Panc1 (cell line): ENCODE measurements at regions not wholly inside any gene's neighbourhood (a gene's known extent, or its start where the extent isn't known, plus 50 kb on each side); places are given as distances from the start of the nearest gene placed in this dataset.

ENCODE experiments used
- ATAC-seq: fragments of 200-7000 bp; cut with Tn5 transposase; 2 replicates; pipeline ENCODE4 v1.9.1; 2020; ENCODE audit warnings: mild to moderate bottlenecking, moderate library complexity
- BruUV-seq: library from RNA; stranded (reverse); fragments of 400-500 nt; replicated peaks from 2 replicates; lab custom pipeline; 2021; lab: Mats Ljungman, UMichigan
- CTCF ChIA-PET: fragments of 300-600 bp; sonication (Branson Sonifier 250); formaldehyde crosslinking; loops from one replicate; lab custom pipeline; 2022; ENCODE audit warnings: antibody characterized with exemption; lab: Charles Lee
- POLR2A ChIA-PET: fragments of 300-600 bp; sonication (Branson Sonifier 250); formaldehyde crosslinking; loops from one replicate; lab custom pipeline; 2022; ENCODE audit warnings: antibody characterized with exemption; lab: Charles Lee
- DNase-seq: peaks from one replicate; pipeline ENCODE4 v3.0.0-alpha.2; 2010; ENCODE audit warnings: low read depth, low spot score
- H3K27ac ChIP-seq: 2 replicates; pipeline ENCODE4 v1.5.1; 2011; ENCODE audit warnings: mild to moderate bottlenecking, low read length, inconsistent platforms
- H3K27me3 ChIP-seq: fragments of 200-500 bp; sonication (Bioruptor generic); 2 replicates; pipeline ENCODE4 v1.6.0; 2014; ENCODE audit warnings: low read length, inconsistent platforms; ENCODE audit not compliant: control insufficient read depth, insufficient read depth
- H3K36me3 ChIP-seq: fragments of 200-500 bp; sonication (Bioruptor generic); 2 replicates; pipeline ENCODE4 v1.5.1; 2014; ENCODE audit warnings: inconsistent platforms, mild to moderate bottlenecking, low read length, moderate library complexity; ENCODE audit not compliant: control insufficient read depth, insufficient read depth
- H3K4me1 ChIP-seq: 2 replicates; pipeline ENCODE4 v1.5.1; 2011; ENCODE audit warnings: inconsistent platforms, mild to moderate bottlenecking, low read length, moderate library complexity; ENCODE audit not compliant: control insufficient read depth, insufficient read depth
- H3K4me3 ChIP-seq, 2 experiments: 2 replicates each; pipeline ENCODE4 v1.5.1; 2011 to 2012; ENCODE audit warnings: low read depth in 2 of 2, low read length in 2 of 2, mild to moderate bottlenecking in 2 of 2, inconsistent platforms in 1 of 2, moderate library complexity in 1 of 2
- H3K9me3 ChIP-seq: fragments of 200-500 bp; sonication (Bioruptor generic); 2 replicates; pipeline ENCODE4 v1.5.1; 2014; ENCODE audit warnings: low read depth, mild to moderate bottlenecking, inconsistent platforms, low read length, moderate library complexity; ENCODE audit not compliant: control insufficient read depth, insufficient read depth
- POLR2AphosphoS5 ChIP-seq: IDR thresholded peaks from 2 replicates; pipeline ENCODE4 v1.6.1; 2012; ENCODE audit warnings: mild to moderate bottlenecking, low read depth, low read length, moderate library complexity
- SIN3A ChIP-seq: IDR thresholded peaks from 2 replicates; pipeline ENCODE4 v1.6.1; 2012; ENCODE audit warnings: low read depth, mild to moderate bottlenecking, low read length, moderate library complexity, borderline replicate concordance; ENCODE audit not compliant: insufficient read depth
- TCF7L2 ChIP-seq: IDR thresholded peaks from 2 replicates; pipeline ENCODE4 v1.6.1; 2011; ENCODE audit warnings: mild to moderate bottlenecking, low read depth, low read length, inconsistent platforms
- in situ Hi-C: cut with HindIII; loops from 2 replicates; pipeline ENCODE4 v1.10.0; 2016; ENCODE audit warnings: low sequenced_read_pairs, low pct_unique_long_range_greater_than_20kb
- intact Hi-C: fragments of 100-400 bp; cut with micrococcal nuclease; formaldehyde crosslinking; loops from one replicate; pipeline ENCODE4 v1.10.0; 2022; ENCODE audit not compliant: unreplicated experiment
- TF ChIP-seq, protein P1 (sequence below), 2 experiments: IDR thresholded peaks; 2 replicates each; pipeline ENCODE4 v1.6.1; 2011 to 2012; ENCODE audit warnings: low read depth in 2 of 2, control low read depth in 1 of 2, low read length in 1 of 2, mild to moderate bottlenecking in 1 of 2, moderate library complexity in 1 of 2; ENCODE audit not compliant: insufficient read depth in 1 of 2
- TF ChIP-seq, protein P2 (sequence below): fragments of 450-650 bp; IDR thresholded peaks from 2 replicates; pipeline ENCODE4 v1.5.1; 2017; ENCODE audit warnings: mild to moderate bottlenecking

DNA sequence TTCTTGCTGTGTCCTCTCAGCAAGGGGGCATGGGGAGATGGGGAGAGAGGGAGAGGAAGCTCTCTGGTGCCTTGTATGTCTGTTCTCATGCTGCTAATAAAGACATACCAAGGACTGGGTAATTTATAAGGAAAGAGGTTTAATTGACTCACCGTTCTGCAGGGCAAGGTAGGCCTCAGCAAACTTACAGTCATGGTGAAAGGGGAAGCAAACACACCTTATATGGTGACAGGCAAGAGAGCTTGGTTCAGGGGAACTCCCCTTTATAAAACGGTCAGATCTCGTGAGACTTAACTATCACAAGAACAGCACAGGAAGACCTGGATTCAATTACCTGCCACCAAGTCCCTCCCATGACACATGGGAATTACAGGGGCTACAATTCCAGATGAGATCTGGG lies 464.7 kb upstream of the CELF2 start:
- no peak for TF ChIP-seq SIN3A
- TF ChIP-seq, protein P1, sequence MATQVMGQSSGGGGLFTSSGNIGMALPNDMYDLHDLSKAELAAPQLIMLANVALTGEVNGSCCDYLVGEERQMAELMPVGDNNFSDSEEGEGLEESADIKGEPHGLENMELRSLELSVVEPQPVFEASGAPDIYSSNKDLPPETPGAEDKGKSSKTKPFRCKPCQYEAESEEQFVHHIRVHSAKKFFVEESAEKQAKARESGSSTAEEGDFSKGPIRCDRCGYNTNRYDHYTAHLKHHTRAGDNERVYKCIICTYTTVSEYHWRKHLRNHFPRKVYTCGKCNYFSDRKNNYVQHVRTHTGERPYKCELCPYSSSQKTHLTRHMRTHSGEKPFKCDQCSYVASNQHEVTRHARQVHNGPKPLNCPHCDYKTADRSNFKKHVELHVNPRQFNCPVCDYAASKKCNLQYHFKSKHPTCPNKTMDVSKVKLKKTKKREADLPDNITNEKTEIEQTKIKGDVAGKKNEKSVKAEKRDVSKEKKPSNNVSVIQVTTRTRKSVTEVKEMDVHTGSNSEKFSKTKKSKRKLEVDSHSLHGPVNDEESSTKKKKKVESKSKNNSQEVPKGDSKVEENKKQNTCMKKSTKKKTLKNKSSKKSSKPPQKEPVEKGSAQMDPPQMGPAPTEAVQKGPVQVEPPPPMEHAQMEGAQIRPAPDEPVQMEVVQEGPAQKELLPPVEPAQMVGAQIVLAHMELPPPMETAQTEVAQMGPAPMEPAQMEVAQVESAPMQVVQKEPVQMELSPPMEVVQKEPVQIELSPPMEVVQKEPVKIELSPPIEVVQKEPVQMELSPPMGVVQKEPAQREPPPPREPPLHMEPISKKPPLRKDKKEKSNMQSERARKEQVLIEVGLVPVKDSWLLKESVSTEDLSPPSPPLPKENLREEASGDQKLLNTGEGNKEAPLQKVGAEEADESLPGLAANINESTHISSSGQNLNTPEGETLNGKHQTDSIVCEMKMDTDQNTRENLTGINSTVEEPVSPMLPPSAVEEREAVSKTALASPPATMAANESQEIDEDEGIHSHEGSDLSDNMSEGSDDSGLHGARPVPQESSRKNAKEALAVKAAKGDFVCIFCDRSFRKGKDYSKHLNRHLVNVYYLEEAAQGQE (IDR thresholded peaks at IDR 0.05; ENCODE audit: insufficient read depth in 1 of 2, low read depth in 2 of 2, low read length in 1 of 2), result no peak
- TF ChIP-seq, protein P2, sequence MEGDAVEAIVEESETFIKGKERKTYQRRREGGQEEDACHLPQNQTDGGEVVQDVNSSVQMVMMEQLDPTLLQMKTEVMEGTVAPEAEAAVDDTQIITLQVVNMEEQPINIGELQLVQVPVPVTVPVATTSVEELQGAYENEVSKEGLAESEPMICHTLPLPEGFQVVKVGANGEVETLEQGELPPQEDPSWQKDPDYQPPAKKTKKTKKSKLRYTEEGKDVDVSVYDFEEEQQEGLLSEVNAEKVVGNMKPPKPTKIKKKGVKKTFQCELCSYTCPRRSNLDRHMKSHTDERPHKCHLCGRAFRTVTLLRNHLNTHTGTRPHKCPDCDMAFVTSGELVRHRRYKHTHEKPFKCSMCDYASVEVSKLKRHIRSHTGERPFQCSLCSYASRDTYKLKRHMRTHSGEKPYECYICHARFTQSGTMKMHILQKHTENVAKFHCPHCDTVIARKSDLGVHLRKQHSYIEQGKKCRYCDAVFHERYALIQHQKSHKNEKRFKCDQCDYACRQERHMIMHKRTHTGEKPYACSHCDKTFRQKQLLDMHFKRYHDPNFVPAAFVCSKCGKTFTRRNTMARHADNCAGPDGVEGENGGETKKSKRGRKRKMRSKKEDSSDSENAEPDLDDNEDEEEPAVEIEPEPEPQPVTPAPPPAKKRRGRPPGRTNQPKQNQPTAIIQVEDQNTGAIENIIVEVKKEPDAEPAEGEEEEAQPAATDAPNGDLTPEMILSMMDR, result no peak
- Histone ChIP-seq H3K9me3 (no peaks in the 10 kb centered on the region), H3K4me1 (no peaks in the 10 kb centered on the region), H3K36me3 (no peaks in the 10 kb centered on the region), H3K27ac (no peak overlapping the region), H3K27me3 (no peaks in the 10 kb centered on the region), H3K4me3 (no peak overlapping the region)
- ATAC-seq, result no peak
- POLR2A ChIA-PET, result no interaction called here
- no peak for DNase-seq
- BruUV-seq, result no TSS peak
- CTCF ChIA-PET, result no interaction called here
- intact Hi-C loops, result no loop called here
- in situ Hi-C loops, result no loop called here

DNA sequence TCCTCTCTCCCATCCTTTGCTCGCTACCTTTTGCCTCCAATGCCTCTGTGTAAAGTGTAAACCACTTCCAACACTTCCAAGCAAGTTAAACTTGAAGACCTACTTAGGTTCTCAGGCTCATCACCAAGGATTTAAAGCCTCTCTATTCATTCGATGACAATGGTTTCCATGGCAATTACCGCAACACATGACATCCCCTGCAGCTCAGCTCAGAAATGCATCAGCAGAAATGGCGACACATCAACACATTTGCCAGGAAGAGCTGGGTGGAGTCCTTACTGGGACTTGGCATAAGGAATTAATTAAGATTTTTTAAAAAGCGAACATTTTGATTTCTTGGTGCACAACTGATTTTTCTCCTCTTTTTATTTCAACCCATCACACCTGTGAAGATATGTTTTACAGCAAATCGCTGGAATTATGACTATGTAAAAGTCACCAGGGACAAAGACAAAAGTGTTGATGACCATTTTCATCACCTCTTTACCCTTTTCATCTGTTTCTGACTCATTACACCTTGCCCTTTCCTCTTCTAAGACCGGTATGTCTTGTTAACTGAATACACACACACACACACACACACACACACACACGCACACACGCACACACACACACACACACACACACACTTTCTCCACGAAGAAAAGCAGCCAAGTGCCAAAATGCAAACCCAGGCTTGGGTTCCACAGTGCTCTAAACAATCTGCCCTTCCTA lies 453.4 kb upstream of the CELF2 start:
- no peak for DNase-seq
- BruUV-seq, result no TSS peak
- POLR2A ChIA-PET, result no interaction called here
- Histone ChIP-seq H3K36me3 (no peaks in the 10 kb centered on the region), H3K27me3 (no peaks in the 10 kb centered on the region), H3K4me3 (no peak overlapping the region), H3K9me3 (no peaks in the 10 kb centered on the region), H3K4me1 (no peaks in the 10 kb centered on the region), H3K27ac (no peak overlapping the region)
- in situ Hi-C loops (no loop called here), intact Hi-C loops (no loop called here)
- no peak for TF ChIP-seq POLR2AphosphoS5
- TF ChIP-seq TCF7L2, result no peak
- TF ChIP-seq, protein P1 (IDR thresholded peaks at IDR 0.05; ENCODE audit: insufficient read depth in 1 of 2, low read depth in 2 of 2, low read length in 1 of 2), result no peak
- TF ChIP-seq SIN3A, result no peak
- TF ChIP-seq, protein P2, result no peak
- CTCF ChIA-PET, result no interaction called here
- no peak for ATAC-seq
